ENCODE measurements at regions not wholly inside any gene's neighbourhood (a gene's known extent, or its start where the extent isn't known, plus 50 kb on each side); places are given as distances from the start of the nearest gene placed in this dataset.

DNA sequence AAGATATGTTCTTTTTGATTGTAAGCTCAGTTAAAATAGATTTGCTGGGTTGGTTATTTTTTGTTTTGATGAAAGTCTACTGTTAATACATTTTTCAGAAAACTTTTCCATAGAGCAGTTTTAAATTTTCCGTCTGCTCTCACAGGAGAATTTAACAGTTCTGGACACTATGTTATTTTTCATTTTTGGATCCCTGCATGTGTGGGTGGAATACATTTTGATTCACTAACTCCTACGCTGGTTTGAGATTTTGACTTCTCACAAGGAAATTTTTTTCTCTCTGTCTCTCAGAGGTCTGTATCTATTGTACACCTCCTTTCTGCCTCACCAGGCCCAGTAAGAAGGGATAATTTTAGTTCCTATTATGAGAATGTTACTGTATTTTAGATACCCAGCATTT lies 502.4 kb downstream of the CDH10 start:
- H3K36me3 ChIP-seq (ENCODE audit: control insufficient read depth in 2 of 2, extremely low read depth in 1 of 2, insufficient read depth in 2 of 2, low read length in 2 of 2): no peaks in the 10 kb centered on the region
- no peak overlapping the region for H2AFZ ChIP-seq (ENCODE audit: control insufficient read depth, low read length)
- DNase-seq (ENCODE audit: low read depth, low spot score) (no peak), FAIRE-seq (no peak)
- no peaks in the 10 kb centered on the region for H4K20me1 ChIP-seq (ENCODE audit: control insufficient read depth, extremely low read depth, insufficient read depth, low read length)
- no peaks in the 10 kb centered on the region for H3K27me3 ChIP-seq (ENCODE audit: control insufficient read depth, extremely low read depth, insufficient read depth, low read length)
- H3K4me3 ChIP-seq (ENCODE audit: control insufficient read depth in 2 of 3, extremely low read depth in 1 of 3, insufficient read depth in 2 of 3, low read depth in 1 of 3, low read length in 3 of 3): no peak overlapping the region
- dilution Hi-C loops (cut with MboI; ENCODE audit: extremely low pct_ligation_motif_present, low sequenced_read_pairs): no loop called here
- no peaks in the 10 kb centered on the region for H3K4me1 ChIP-seq (ENCODE audit: control insufficient read depth, extremely low read depth, insufficient read depth, low read length)
- H3K9me1 ChIP-seq (ENCODE audit: control insufficient read depth, extremely low read depth, insufficient read depth, low read length): no peaks in the 10 kb centered on the region
- H3K27ac ChIP-seq (ENCODE audit: control insufficient read depth, insufficient read depth, low read length): no peak overlapping the region
- no peak overlapping the region for H3K4me2 ChIP-seq (ENCODE audit: control insufficient read depth, extremely low read depth, insufficient read depth, low read depth, low read length)
- no peaks in the 10 kb centered on the region for H3K9me3 ChIP-seq (ENCODE audit: control insufficient read depth, low read depth, low read length)
- TF ChIP-seq, protein P1, sequence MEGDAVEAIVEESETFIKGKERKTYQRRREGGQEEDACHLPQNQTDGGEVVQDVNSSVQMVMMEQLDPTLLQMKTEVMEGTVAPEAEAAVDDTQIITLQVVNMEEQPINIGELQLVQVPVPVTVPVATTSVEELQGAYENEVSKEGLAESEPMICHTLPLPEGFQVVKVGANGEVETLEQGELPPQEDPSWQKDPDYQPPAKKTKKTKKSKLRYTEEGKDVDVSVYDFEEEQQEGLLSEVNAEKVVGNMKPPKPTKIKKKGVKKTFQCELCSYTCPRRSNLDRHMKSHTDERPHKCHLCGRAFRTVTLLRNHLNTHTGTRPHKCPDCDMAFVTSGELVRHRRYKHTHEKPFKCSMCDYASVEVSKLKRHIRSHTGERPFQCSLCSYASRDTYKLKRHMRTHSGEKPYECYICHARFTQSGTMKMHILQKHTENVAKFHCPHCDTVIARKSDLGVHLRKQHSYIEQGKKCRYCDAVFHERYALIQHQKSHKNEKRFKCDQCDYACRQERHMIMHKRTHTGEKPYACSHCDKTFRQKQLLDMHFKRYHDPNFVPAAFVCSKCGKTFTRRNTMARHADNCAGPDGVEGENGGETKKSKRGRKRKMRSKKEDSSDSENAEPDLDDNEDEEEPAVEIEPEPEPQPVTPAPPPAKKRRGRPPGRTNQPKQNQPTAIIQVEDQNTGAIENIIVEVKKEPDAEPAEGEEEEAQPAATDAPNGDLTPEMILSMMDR (optimal IDR thresholded peaks at IDR 0.05 in 1 of 3, IDR thresholded peaks at IDR 0.05 in 1 of 3, conservative IDR thresholded peaks at IDR 0.05 in 1 of 3; ENCODE audit: extremely low read depth in 1 of 3, insufficient read depth in 2 of 3, low read length in 3 of 3): no peak
- no peak for TF ChIP-seq EZH2 (IDR thresholded peaks at IDR 0.05; ENCODE audit: low read length)
- no peak overlapping the region for H3K9ac ChIP-seq (ENCODE audit: control insufficient read depth, extremely low read depth, insufficient read depth, low read length)
- no peaks in the 10 kb centered on the region for H3K79me2 ChIP-seq (ENCODE audit: control insufficient read depth, insufficient read depth, low read length)

DNA sequence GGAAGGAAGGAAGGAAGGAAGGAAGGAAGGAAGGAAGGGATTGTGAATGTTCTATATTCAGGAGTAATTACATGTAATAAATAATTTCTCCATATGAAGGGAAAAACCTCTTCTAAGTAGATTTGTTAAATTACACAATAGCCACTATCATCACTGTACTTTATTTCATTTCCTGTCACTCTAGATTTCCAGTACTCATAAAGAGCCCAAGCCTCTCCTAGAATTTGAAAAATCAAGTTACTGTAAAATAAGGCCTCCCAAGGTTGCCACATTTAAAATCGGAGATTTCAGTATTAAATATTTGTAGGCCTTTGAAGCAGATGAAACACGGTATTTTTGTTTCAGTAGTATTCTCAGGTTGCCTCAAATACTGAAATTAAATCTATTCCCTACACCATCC lies 499.0 kb downstream of the CDH10 start:
- Histone ChIP-seq H3K27ac (ENCODE audit: control insufficient read depth, insufficient read depth, low read length) (no peak overlapping the region), H2AFZ (ENCODE audit: control insufficient read depth, low read length) (no peak overlapping the region), H3K9ac (ENCODE audit: control insufficient read depth, extremely low read depth, insufficient read depth, low read length) (no peak overlapping the region), H3K9me1 (ENCODE audit: control insufficient read depth, extremely low read depth, insufficient read depth, low read length) (no peaks in the 10 kb centered on the region), H3K36me3 (ENCODE audit: control insufficient read depth in 2 of 2, extremely low read depth in 1 of 2, insufficient read depth in 2 of 2, low read length in 2 of 2) (no peaks in the 10 kb centered on the region), H3K9me3 (ENCODE audit: control insufficient read depth, low read depth, low read length) (no peaks in the 10 kb centered on the region), H3K27me3 (ENCODE audit: control insufficient read depth, extremely low read depth, insufficient read depth, low read length) (no peaks in the 10 kb centered on the region), H3K4me2 (ENCODE audit: control insufficient read depth, extremely low read depth, insufficient read depth, low read depth, low read length) (no peak overlapping the region), H3K4me3 (ENCODE audit: control insufficient read depth in 2 of 3, extremely low read depth in 1 of 3, insufficient read depth in 2 of 3, low read depth in 1 of 3, low read length in 3 of 3) (no peak overlapping the region), H3K79me2 (ENCODE audit: control insufficient read depth, insufficient read depth, low read length) (no peaks in the 10 kb centered on the region), H3K4me1 (ENCODE audit: control insufficient read depth, extremely low read depth, insufficient read depth, low read length) (no peaks in the 10 kb centered on the region), H4K20me1 (ENCODE audit: control insufficient read depth, extremely low read depth, insufficient read depth, low read length) (no peaks in the 10 kb centered on the region)
- dilution Hi-C loops (cut with MboI; ENCODE audit: extremely low pct_ligation_motif_present, low sequenced_read_pairs): no loop called here
- TF ChIP-seq EZH2 (IDR thresholded peaks at IDR 0.05; ENCODE audit: low read length): no peak
- TF ChIP-seq, protein P1 (optimal IDR thresholded peaks at IDR 0.05 in 1 of 3, IDR thresholded peaks at IDR 0.05 in 1 of 3, conservative IDR thresholded peaks at IDR 0.05 in 1 of 3; ENCODE audit: extremely low read depth in 1 of 3, insufficient read depth in 2 of 3, low read length in 3 of 3): no peak
- no peak for FAIRE-seq
- DNase-seq (ENCODE audit: low read depth, low spot score): no peak
